Endodermal cell (in vitro differentiated cells): ENCODE measurements at regions not wholly inside any gene's neighbourhood (a gene's known extent, or its start where the extent isn't known, plus 50 kb on each side); places are given as distances from the start of the nearest gene placed in this dataset.

Experiments used
- DNase-seq: peaks from one replicate; pipeline ENCODE4 v3.0.0-alpha.2; 2017
- H3K27ac ChIP-seq: 2 replicates; pipeline ENCODE4 v1.5.1; 2013; ENCODE audit warnings: mild to moderate bottlenecking, low read depth, low read length, moderate library complexity
- H3K27me3 ChIP-seq: 2 replicates; pipeline ENCODE4 v1.6.1; 2013; ENCODE audit warnings: mild to moderate bottlenecking, low read length, moderate library complexity; ENCODE audit not compliant: insufficient read depth, control insufficient read depth, poor library complexity, severe bottlenecking
- H3K36me3 ChIP-seq: 2 replicates; pipeline ENCODE4 v1.7.0; 2013; ENCODE audit warnings: mild to moderate bottlenecking, low read length, moderate library complexity; ENCODE audit not compliant: control insufficient read depth, insufficient read depth
- H3K4me1 ChIP-seq: one replicate; pipeline ENCODE4 v1.7.0; 2013; ENCODE audit warnings: low read length; ENCODE audit not compliant: control insufficient read depth, insufficient read depth
- H3K4me3 ChIP-seq: 2 replicates; pipeline ENCODE4 v1.5.1; 2013; ENCODE audit warnings: mild to moderate bottlenecking, low read length, moderate library complexity
- H3K9ac ChIP-seq: 2 replicates; pipeline ENCODE4 v1.6.1; 2013; ENCODE audit warnings: mild to moderate bottlenecking, low read length, moderate library complexity; ENCODE audit not compliant: poor library complexity, severe bottlenecking; ENCODE audit errors: extremely low read depth
- H3K9me3 ChIP-seq: 2 replicates; pipeline ENCODE4 v1.6.1; 2013; ENCODE audit warnings: mild to moderate bottlenecking, low read length, moderate library complexity; ENCODE audit not compliant: control insufficient read depth
- H3K27ac Mint-ChIP-seq: 2 replicates; pipeline ENCODE4 v1.8.0; 2020; ENCODE audit warnings: mixed read lengths
- H3K27me3 Mint-ChIP-seq: 2 replicates; pipeline ENCODE4 v1.8.0; 2021; ENCODE audit warnings: mild to moderate bottlenecking, mixed read lengths; ENCODE audit not compliant: insufficient read depth
- H3K36me3 Mint-ChIP-seq: 2 replicates; pipeline ENCODE4 v1.8.0; 2020; ENCODE audit warnings: low read depth, mixed read lengths
- H3K4me1 Mint-ChIP-seq: 2 replicates; pipeline ENCODE4 v1.8.0; 2020; ENCODE audit warnings: mixed read lengths
- H3K4me3 Mint-ChIP-seq: 2 replicates; pipeline ENCODE4 v1.8.0; 2020; ENCODE audit warnings: mild to moderate bottlenecking, moderate library complexity, mixed read lengths
- H3K9me3 Mint-ChIP-seq: 2 replicates; pipeline ENCODE4 v1.8.0; 2020; ENCODE audit warnings: mild to moderate bottlenecking, mixed read lengths
- CTCF ChIP-seq: fragments of 200-600 bp; sonication (generic); conservative IDR thresholded peaks from 2 replicates; pipeline ENCODE4 v1.5.0; 2021; ENCODE audit warnings: antibody characterized with exemption, mild to moderate bottlenecking
- WGBS, 2 experiments: methylation state at CpG; one replicate each; pipeline versions ENCODE4 v1.1.5 to v1.1.7; 2013; ENCODE audit warnings: missing lambda C conversion rate in 2 of 2, mixed read lengths in 1 of 2; ENCODE audit not compliant: insufficient coverage in 1 of 2, insufficient read length in 1 of 2; 5-methylcytosine and 5-hydroxymethylcytosine counted together

DNA sequence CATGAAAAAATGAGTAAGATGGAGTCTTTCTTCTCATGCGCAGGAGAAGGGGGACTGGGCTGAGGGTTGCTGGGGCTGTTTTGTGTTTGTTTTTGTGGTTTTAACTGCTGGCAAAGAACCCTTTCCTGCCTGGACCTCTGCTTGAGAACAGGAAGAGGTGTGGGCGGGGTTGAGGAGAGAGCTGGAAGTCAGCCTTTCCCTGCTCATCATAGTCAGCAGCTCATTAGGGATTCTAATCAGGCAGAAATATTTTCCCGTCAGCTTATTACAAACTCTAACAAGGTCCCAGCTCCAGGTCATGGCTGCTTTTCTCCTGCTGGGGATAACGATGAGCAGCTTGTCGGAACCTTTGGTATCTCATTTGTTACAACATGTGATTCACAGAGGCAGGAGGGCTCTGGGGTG is 185.0 kb upstream of the NRXN3 start:
- no peaks in the 10 kb centered on the region for H3K9me3 ChIP-seq
- whole genome bisulfite sequencing, 2 experiments = 91 to 94% methylated on average over 3 to 5 of the region's 5 CpGs
- no peak overlapping the region for H3K9ac ChIP-seq
- H3K36me3 ChIP-seq = no peaks in the 10 kb centered on the region
- DNase-seq = peak; percentile 42
- Mint-ChIP-seq H3K36me3 (no peaks in the 10 kb centered on the region), H3K4me3 (no peak overlapping the region), H3K9me3 (no peaks in the 10 kb centered on the region), H3K4me1 (peaks cover 8% of the 10 kb centered on the region), H3K27me3 (peaks cover 43% of the 10 kb centered on the region), H3K27ac (no peak overlapping the region)
- no peak overlapping the region for H3K27ac ChIP-seq
- TF ChIP-seq CTCF = no peak
- H3K27me3 ChIP-seq = peaks cover 70% of the 10 kb centered on the region
- no peak overlapping the region for H3K4me3 ChIP-seq
- no peaks in the 10 kb centered on the region for H3K4me1 ChIP-seq

DNA sequence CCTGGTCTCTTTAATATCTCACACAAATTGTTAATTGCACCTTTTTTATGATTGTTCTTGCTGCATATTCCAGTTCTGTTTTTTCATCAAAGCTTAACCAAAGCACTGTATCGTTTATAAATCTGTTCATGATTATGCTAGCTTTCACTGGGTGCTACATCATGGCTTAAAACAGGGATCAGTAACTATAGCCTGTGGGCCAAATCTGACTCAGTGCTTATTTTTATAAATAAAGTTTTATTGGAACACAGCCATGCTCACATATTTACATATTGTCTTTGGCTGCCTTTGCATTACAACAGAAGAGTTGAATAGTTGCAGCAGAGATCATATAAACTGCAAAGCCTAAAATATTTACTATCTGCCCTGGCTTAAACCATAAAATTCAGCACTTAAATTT is 183.4 kb upstream of the NRXN3 start:
- Histone ChIP-seq H3K27me3 (peaks cover 82% of the 10 kb centered on the region), H3K36me3 (no peaks in the 10 kb centered on the region), H3K27ac (no peak overlapping the region), H3K4me1 (no peaks in the 10 kb centered on the region), H3K4me3 (no peak overlapping the region), H3K9me3 (no peaks in the 10 kb centered on the region), H3K9ac (no peak overlapping the region)
- Mint-ChIP-seq H3K9me3 (no peaks in the 10 kb centered on the region), H3K4me1 (no peaks in the 10 kb centered on the region), H3K36me3 (no peaks in the 10 kb centered on the region), H3K27ac (no peak overlapping the region), H3K4me3 (no peak overlapping the region), H3K27me3 (peaks cover 41% of the 10 kb centered on the region)
- no peak for TF ChIP-seq CTCF
- WGBS, 2 experiments = 100% methylated on average over 1 of the region's 1 CpG; no CpG with 5 or more reads in 1 of the 2 experiments
- DNase-seq = no peak

GRCh38 chr14:77988096-77988870 is 181.9 kb upstream of the NRXN3 start:
- WGBS, 2 experiments = 95 to 98% methylated on average over 5 to 7 of the region's 7 CpGs
- no peak overlapping the region for H3K27ac ChIP-seq
- no peak for TF ChIP-seq CTCF
- no peak overlapping the region for H3K4me3 Mint-ChIP-seq
- no peak overlapping the region for H3K9ac ChIP-seq
- no peaks in the 10 kb centered on the region for H3K4me1 ChIP-seq
- H3K9me3 Mint-ChIP-seq = peaks cover 4% of the 10 kb centered on the region
- peak; percentile 16 for DNase-seq
- peaks cover 68% of the 10 kb centered on the region for H3K27me3 ChIP-seq
- no peaks in the 10 kb centered on the region for H3K36me3 ChIP-seq
- peaks cover 39% of the 10 kb centered on the region for H3K27me3 Mint-ChIP-seq
- H3K4me1 Mint-ChIP-seq = no peaks in the 10 kb centered on the region
- no peaks in the 10 kb centered on the region for H3K36me3 Mint-ChIP-seq
- no peak overlapping the region for H3K4me3 ChIP-seq
- H3K9me3 ChIP-seq = no peaks in the 10 kb centered on the region
- no peak overlapping the region for H3K27ac Mint-ChIP-seq
